Ovary (tissue), 7 donors: ENCODE measurements at regions not wholly inside any gene's neighbourhood (a gene's known extent, or its start where the extent isn't known, plus 50 kb on each side); places are given as distances from the start of the nearest gene placed in this dataset.

Source experiments
- DNase-seq, 5 donors: peaks; one replicate each; pipeline ENCODE4 v3.0.0-alpha.2; 2019 to 2020
- H3K27ac ChIP-seq, 2 donors: fragments of 200-600 bp; one replicate each; pipeline versions ENCODE4 v1.5.1 to v1.8.0; 2019 to 2022
- H3K27me3 ChIP-seq: fragments of 200-600 bp; one replicate; pipeline ENCODE4 v1.8.0; 2022
- H3K36me3 ChIP-seq: fragments of 200-600 bp; sonication (generic); one replicate; pipeline ENCODE4 v1.5.1; 2019
- H3K4me1 ChIP-seq: one replicate; pipeline ENCODE4 v1.8.1; 2013; ENCODE audit warnings: mild to moderate bottlenecking, moderate library complexity; ENCODE audit not compliant: insufficient read depth
- H3K4me3 ChIP-seq: fragments of 200-600 bp; sonication (generic); one replicate; pipeline ENCODE4 v1.5.1; 2017
- H3K9me3 ChIP-seq, 2 donors: fragments of 200-600 bp in 1 of 2; sonication (generic) in 1 of 2; one replicate each; pipeline versions ENCODE4 v1.5.1 to v1.8.1; 2013 to 2019; ENCODE audit warnings: mild to moderate bottlenecking in 1 of 2, moderate library complexity in 1 of 2
- CTCF ChIP-seq, 3 donors: fragments of 450-650 bp in 2 of 3; fragments of 200-600 bp in 1 of 3; IDR thresholded peaks; one replicate each; pipeline versions ENCODE4 v1.5.1 to v1.8.0; 2016 to 2022; ENCODE audit warnings: antibody characterized with exemption in 3 of 3, mild to moderate bottlenecking in 1 of 3
- EP300 ChIP-seq: sonication (generic); formaldehyde crosslinking; IDR thresholded peaks from one replicate; pipeline ENCODE4 v1.6.1; 2017; ENCODE audit warnings: antibody characterized with exemption
- POLR2A ChIP-seq: fragments of 450-650 bp; IDR thresholded peaks from one replicate; pipeline ENCODE4 v1.6.1; 2017; ENCODE audit warnings: antibody characterized with exemption, mild to moderate bottlenecking, moderate library complexity
- WGBS, 3 donors: extraction: QIAGEN DNeasy Blood & Tissue Kit in 1 of 3; methylation state at CpG; one replicate each; pipeline versions ENCODE4 v1.1.5 to v1.1.7; 2013 to 2017; 5-methylcytosine and 5-hydroxymethylcytosine counted together
- intact Hi-C, 4 donors: fragments of 100-400 bp; cut with DNase I; formaldehyde crosslinking; loops; one replicate each; pipeline versions ENCODE4 v1.11.0 to v1.15.1; 2022 to 2023
- donor health status: DM: no; HTN: no; CAD: no; lungs with moderate emphysema.
- donor health status: DM: no; HTN: no; CAD: no.
- donor health status: Bipolar disorder and iron deficiency.
- donor health status: DM: no; HTN: no; CAD: no.
- donor health status: DM: yes; HTN: yes; CAD: no.

GRCh38 chr16:5633845-5634440, 536.3 kb upstream of the EEF2KMT start:
- intact Hi-C loops: no loop called here
- no peak for TF ChIP-seq CTCF (IDR thresholded peaks at IDR 0.05)
- TF ChIP-seq EP300: no peak
- no peak for TF ChIP-seq POLR2A

GRCh38 chr16:5622234-5622884, 524.8 kb upstream of the EEF2KMT start:
- Histone ChIP-seq H3K4me1 (no peaks in the 10 kb centered on the region), H3K4me3 (no peak overlapping the region), H3K27ac (no peak overlapping the region), H3K36me3 (no peaks in the 10 kb centered on the region), H3K27me3 (no peaks in the 10 kb centered on the region), H3K9me3 (no peaks in the 10 kb centered on the region)
- 86 to 90% (median 87%) methylated on average over 9 of the region's 9 CpGs for WGBS, 3 donors
- TF ChIP-seq EP300: no peak
- TF ChIP-seq CTCF (IDR thresholded peaks at IDR 0.05): no peak
- TF ChIP-seq POLR2A: no peak
- intact Hi-C loops: no loop called here
- no peak for DNase-seq

More at GRCh38 chr16:5633845-5634440, 536.3 kb upstream of the EEF2KMT start:
- Histone ChIP-seq H3K27me3 (no peaks in the 10 kb centered on the region), H3K4me3 (no peak overlapping the region), H3K4me1 (no peaks in the 10 kb centered on the region), H3K9me3 (no peaks in the 10 kb centered on the region), H3K27ac (no peak overlapping the region), H3K36me3 (no peaks in the 10 kb centered on the region)
- DNase-seq: no peak
- 31 to 32% (median 32%) methylated on average over 5 of the region's 5 CpGs for WGBS, 3 donors

GRCh38 chr16:5621826-5622225, 524.2 kb upstream of the EEF2KMT start:
- no peak for DNase-seq
- Histone ChIP-seq H3K36me3 (no peaks in the 10 kb centered on the region), H3K9me3 (no peaks in the 10 kb centered on the region), H3K27me3 (no peaks in the 10 kb centered on the region), H3K4me1 (no peaks in the 10 kb centered on the region), H3K4me3 (no peak overlapping the region), H3K27ac (no peak overlapping the region)
- TF ChIP-seq CTCF (IDR thresholded peaks at IDR 0.05) (no peak), POLR2A (no peak), EP300 (no peak)
- WGBS, 3 donors: 44 to 52% (median 49%) methylated on average over 4 of the region's 4 CpGs
- intact Hi-C loops: no loop called here

- no peak for DNase-seq
- no peaks in the 10 kb centered on the region for H3K36me3 ChIP-seq
- intact Hi-C loops: no loop called here
- no peak overlapping the region for H3K27ac ChIP-seq
- no peaks in the 10 kb centered on the region for H3K27me3 ChIP-seq
- H3K9me3 ChIP-seq: no peaks in the 10 kb centered on the region
- no peak for TF ChIP-seq POLR2A
- TF ChIP-seq EP300: no peak
- TF ChIP-seq CTCF (IDR thresholded peaks at IDR 0.05): no peak
- H3K4me3 ChIP-seq: no peak overlapping the region
- WGBS, 3 donors: 56 to 68% (median 60%) methylated on average over 8 of the region's 8 CpGs
- H3K4me1 ChIP-seq: no peaks in the 10 kb centered on the region
These were observed 521.7 kb upstream of the EEF2KMT start for GRCh38 chr16:5619304-5619703.
